ENCODE measurements at regions not wholly inside any gene's neighbourhood (a gene's known extent, or its start where the extent isn't known, plus 50 kb on each side); places are given as distances from the start of the nearest gene placed in this dataset.
"Not testable (repeated sequence)": the region's sequence is repeated elsewhere in the genome, so short reads cannot be mapped to it uniquely, and the experiment has no call there.

GRCh38 chr18:78501251-78501650 lies 478.4 kb upstream of the SALL3 start:
- intact Hi-C loops (cut with DNase I) = no loop called here
- no peak for DNase-seq
- no peak overlapping the region for H3K27ac ChIP-seq
- no peak for TF ChIP-seq CTCF (IDR thresholded peaks at IDR 0.05)
- H3K36me3 ChIP-seq = no peaks in the 10 kb centered on the region
- ATAC-seq = no peak
- no peaks in the 10 kb centered on the region for H3K27me3 ChIP-seq (ENCODE audit: low read depth)
- no peaks in the 10 kb centered on the region for H3K9me3 ChIP-seq
- no peaks in the 10 kb centered on the region for H3K4me1 ChIP-seq
- no peak overlapping the region for H3K4me3 ChIP-seq

- Histone ChIP-seq H3K4me3 (no peak overlapping the region), H3K36me3 (no peaks in the 10 kb centered on the region), H3K27ac (no peak overlapping the region), H3K27me3 (ENCODE audit: low read depth) (no peaks in the 10 kb centered on the region), H3K9me3 (no peaks in the 10 kb centered on the region), H3K4me1 (no peaks in the 10 kb centered on the region)
- no peak for TF ChIP-seq CTCF (IDR thresholded peaks at IDR 0.05)
- intact Hi-C loops (cut with DNase I) = no loop called here
- no peak for ATAC-seq
- no peak for DNase-seq
These were observed 476.5 kb upstream of the SALL3 start for GRCh38 chr18:78503129-78503528.

- intact Hi-C loops (cut with DNase I) = no loop called here
- no peaks in the 10 kb centered on the region for H3K4me1 ChIP-seq
- H3K27ac ChIP-seq = no peak overlapping the region
- H3K36me3 ChIP-seq = no peaks in the 10 kb centered on the region
- DNase-seq = no peak
- no peak for TF ChIP-seq CTCF (IDR thresholded peaks at IDR 0.05)
- ATAC-seq = no peak
- no peaks in the 10 kb centered on the region for H3K9me3 ChIP-seq
- no peak overlapping the region for H3K4me3 ChIP-seq
- H3K27me3 ChIP-seq (ENCODE audit: low read depth) = no peaks in the 10 kb centered on the region
These were observed 473.7 kb upstream of the SALL3 start for GRCh38 chr18:78505851-78506461.

GRCh38 chr18:78507217-78507616 lies 472.4 kb upstream of the SALL3 start:
- ATAC-seq (no peak), DNase-seq (no peak)
- Histone ChIP-seq H3K4me1 (no peaks in the 10 kb centered on the region), H3K4me3 (no peak overlapping the region), H3K27ac (no peak overlapping the region), H3K9me3 (no peaks in the 10 kb centered on the region), H3K27me3 (ENCODE audit: low read depth) (no peaks in the 10 kb centered on the region), H3K36me3 (no peaks in the 10 kb centered on the region)
- TF ChIP-seq CTCF (IDR thresholded peaks at IDR 0.05) = no peak
- intact Hi-C loops (cut with DNase I) = no loop called here

GRCh38 chr18:78508228-78508824 lies 471.3 kb upstream of the SALL3 start:
- H3K4me1 ChIP-seq; H3K9me3 ChIP-seq; ATAC-seq; H3K4me3 ChIP-seq; H3K27me3 ChIP-seq (ENCODE audit: low read depth); DNase-seq; H3K27ac ChIP-seq; H3K36me3 ChIP-seq; intact Hi-C loops (cut with DNase I): not testable (repeated sequence)

- Histone ChIP-seq H3K36me3 (no peaks in the 10 kb centered on the region), H3K4me1 (no peaks in the 10 kb centered on the region), H3K27me3 (ENCODE audit: low read depth) (no peaks in the 10 kb centered on the region), H3K27ac (no peak overlapping the region), H3K4me3 (no peak overlapping the region), H3K9me3 (no peaks in the 10 kb centered on the region)
- DNase-seq = no peak
- intact Hi-C loops (cut with DNase I) = no loop called here
- no peak for ATAC-seq
- no peak for TF ChIP-seq CTCF (IDR thresholded peaks at IDR 0.05)
These were observed 469.5 kb upstream of the SALL3 start for GRCh38 chr18:78510091-78510490.

All from lower lobe of right lung (tissue), 2 donors.